Stimulated activated naive CD8-positive, alpha-beta T cell treated with anti-CD3 and anti-CD28 coated beads, Interleukin-15, Interleukin-2, amounts not matched to agents 100 ng/mL and 50 ng/mL, for 24 hours (primary cell): ENCODE measurements at regions not wholly inside any gene's neighbourhood (a gene's known extent, or its start where the extent isn't known, plus 50 kb on each side); places are given as distances from the start of the nearest gene placed in this dataset.

ENCODE experiments used
- H3K27ac Mint-ChIP-seq: one replicate; pipeline ENCODE4 v1.8.0; 2021; ENCODE audit warnings: mild to moderate bottlenecking, mixed read lengths
- H3K27me3 Mint-ChIP-seq: one replicate; pipeline ENCODE4 v1.8.0; 2021; ENCODE audit warnings: mixed read lengths
- H3K36me3 Mint-ChIP-seq: one replicate; pipeline ENCODE4 v1.8.0; 2021; ENCODE audit warnings: low read depth, mixed read lengths
- H3K4me1 Mint-ChIP-seq: one replicate; pipeline ENCODE4 v1.8.0; 2021; ENCODE audit warnings: low read depth, mixed read lengths
- H3K4me3 Mint-ChIP-seq: one replicate; pipeline ENCODE4 v1.8.0; 2021; ENCODE audit warnings: mild to moderate bottlenecking, mixed read lengths
- H3K9me3 Mint-ChIP-seq: one replicate; pipeline ENCODE4 v1.8.0; 2021; ENCODE audit warnings: mixed read lengths

DNA sequence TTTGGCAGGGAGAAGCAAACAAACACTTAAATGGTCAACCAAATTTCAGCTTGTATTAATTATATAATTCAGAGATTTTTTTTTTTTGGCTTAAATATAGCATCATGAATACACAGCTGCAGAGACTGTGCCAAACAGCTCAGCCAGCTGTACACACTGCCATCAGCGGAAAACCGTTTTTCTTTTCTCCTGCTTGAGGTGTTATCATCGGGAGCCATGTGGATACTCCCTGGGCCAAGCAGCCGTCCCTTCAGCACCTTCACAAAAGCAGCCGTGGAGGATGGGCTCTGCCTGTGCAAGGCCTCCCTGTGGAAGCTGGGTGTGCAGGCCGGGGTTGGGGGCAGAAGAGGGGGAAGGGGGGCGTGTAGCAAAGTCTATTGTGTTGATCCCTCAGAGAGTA is 85.0 kb downstream of the NUF2 start:
- no peaks in the 10 kb centered on the region for H3K36me3 Mint-ChIP-seq
- H3K27ac Mint-ChIP-seq, result no peak overlapping the region
- no peaks in the 10 kb centered on the region for H3K9me3 Mint-ChIP-seq
- peaks cover 28% of the 10 kb centered on the region for H3K27me3 Mint-ChIP-seq
- H3K4me3 Mint-ChIP-seq, result no peak overlapping the region
- H3K4me1 Mint-ChIP-seq, result peaks cover 6% of the 10 kb centered on the region

GRCh38 chr1:163408262-163408661 is 86.5 kb downstream of the NUF2 start:
- no peaks in the 10 kb centered on the region for H3K9me3 Mint-ChIP-seq
- H3K4me3 Mint-ChIP-seq, result no peak overlapping the region
- H3K4me1 Mint-ChIP-seq, result peaks cover 6% of the 10 kb centered on the region
- H3K27me3 Mint-ChIP-seq, result peaks cover 18% of the 10 kb centered on the region
- H3K27ac Mint-ChIP-seq, result no peak overlapping the region
- no peaks in the 10 kb centered on the region for H3K36me3 Mint-ChIP-seq

GRCh38 chr1:163410073-163410999 is 88.6 kb downstream of the NUF2 start:
- Mint-ChIP-seq H3K36me3 (no peaks in the 10 kb centered on the region), H3K9me3 (no peaks in the 10 kb centered on the region), H3K4me3 (no peak overlapping the region), H3K27ac (no peak overlapping the region), H3K27me3 (peaks cover 18% of the 10 kb centered on the region), H3K4me1 (peaks cover 6% of the 10 kb centered on the region)

GRCh38 chr1:163412221-163412620 is 90.5 kb downstream of the NUF2 start:
- Mint-ChIP-seq H3K4me3 (no peak overlapping the region), H3K27me3 (peaks cover 26% of the 10 kb centered on the region), H3K9me3 (no peaks in the 10 kb centered on the region), H3K36me3 (no peaks in the 10 kb centered on the region), H3K4me1 (peaks cover 6% of the 10 kb centered on the region), H3K27ac (no peak overlapping the region)

DNA sequence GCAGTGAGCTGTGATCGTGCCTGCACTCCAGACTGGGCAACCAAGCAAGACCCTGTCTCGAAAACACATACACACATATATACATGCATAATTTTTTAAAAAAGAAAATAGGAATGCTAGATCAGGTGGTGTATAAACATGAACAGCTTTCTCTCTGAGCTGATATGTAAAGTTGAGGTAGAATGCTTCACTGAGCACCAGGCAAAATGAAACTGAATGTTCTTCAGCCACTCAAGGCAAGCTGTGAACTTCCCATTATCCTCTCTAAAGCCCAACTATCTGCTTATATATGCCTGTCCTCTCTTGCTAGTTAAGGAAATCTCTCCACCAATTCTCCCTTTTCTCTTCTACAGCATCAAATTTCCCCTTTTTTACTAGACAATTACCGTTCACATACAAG is 93.0 kb downstream of the NUF2 start:
- H3K4me3 Mint-ChIP-seq, result no peak overlapping the region
- no peaks in the 10 kb centered on the region for H3K9me3 Mint-ChIP-seq
- H3K36me3 Mint-ChIP-seq, result no peaks in the 10 kb centered on the region
- H3K27ac Mint-ChIP-seq, result no peak overlapping the region
- peaks cover 6% of the 10 kb centered on the region for H3K4me1 Mint-ChIP-seq
- peaks cover 26% of the 10 kb centered on the region for H3K27me3 Mint-ChIP-seq

GRCh38 chr1:163421701-163422100 is 99.9 kb downstream of the NUF2 start:
- Mint-ChIP-seq H3K4me3 (no peak overlapping the region), H3K9me3 (no peaks in the 10 kb centered on the region), H3K4me1 (no peaks in the 10 kb centered on the region), H3K27me3 (peaks cover 10% of the 10 kb centered on the region), H3K36me3 (no peaks in the 10 kb centered on the region), H3K27ac (no peak overlapping the region)

DNA sequence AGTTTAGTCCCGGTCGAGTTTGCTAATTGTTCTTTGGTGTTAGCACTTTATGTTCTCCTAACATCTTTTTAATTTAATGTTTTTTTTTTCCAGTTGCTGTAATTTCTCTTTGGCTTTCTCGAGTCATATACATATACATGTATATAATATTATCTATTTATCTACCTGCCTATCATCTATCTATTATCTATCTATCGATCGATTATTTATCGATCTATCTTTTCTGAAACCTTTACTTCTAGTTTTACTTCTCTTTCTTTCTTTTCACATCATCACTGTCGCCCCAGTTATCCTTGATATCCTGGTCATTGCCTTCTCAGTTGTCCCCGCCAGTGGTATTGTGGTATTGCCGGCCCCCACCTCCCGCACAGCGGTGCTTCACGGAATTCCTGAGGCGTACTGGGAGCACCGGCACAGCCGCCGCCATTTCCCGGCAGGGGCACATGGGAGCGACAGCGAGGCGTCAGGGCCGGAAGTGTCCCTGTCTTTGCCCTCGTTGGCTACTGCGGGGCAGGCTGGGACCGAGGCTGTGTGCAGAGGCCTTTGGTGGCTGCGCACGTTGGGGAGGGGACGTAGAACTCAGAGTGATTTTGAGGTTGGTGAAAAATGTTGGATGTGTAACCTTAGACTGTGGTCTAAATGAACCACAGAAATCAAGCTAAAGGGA is 101.1 kb downstream of the NUF2 start:
- Mint-ChIP-seq H3K9me3 (no peaks in the 10 kb centered on the region), H3K36me3 (no peaks in the 10 kb centered on the region), H3K4me1 (no peaks in the 10 kb centered on the region), H3K27ac (no peak overlapping the region), H3K27me3 (peaks cover 6% of the 10 kb centered on the region), H3K4me3 (no peak overlapping the region)

DNA sequence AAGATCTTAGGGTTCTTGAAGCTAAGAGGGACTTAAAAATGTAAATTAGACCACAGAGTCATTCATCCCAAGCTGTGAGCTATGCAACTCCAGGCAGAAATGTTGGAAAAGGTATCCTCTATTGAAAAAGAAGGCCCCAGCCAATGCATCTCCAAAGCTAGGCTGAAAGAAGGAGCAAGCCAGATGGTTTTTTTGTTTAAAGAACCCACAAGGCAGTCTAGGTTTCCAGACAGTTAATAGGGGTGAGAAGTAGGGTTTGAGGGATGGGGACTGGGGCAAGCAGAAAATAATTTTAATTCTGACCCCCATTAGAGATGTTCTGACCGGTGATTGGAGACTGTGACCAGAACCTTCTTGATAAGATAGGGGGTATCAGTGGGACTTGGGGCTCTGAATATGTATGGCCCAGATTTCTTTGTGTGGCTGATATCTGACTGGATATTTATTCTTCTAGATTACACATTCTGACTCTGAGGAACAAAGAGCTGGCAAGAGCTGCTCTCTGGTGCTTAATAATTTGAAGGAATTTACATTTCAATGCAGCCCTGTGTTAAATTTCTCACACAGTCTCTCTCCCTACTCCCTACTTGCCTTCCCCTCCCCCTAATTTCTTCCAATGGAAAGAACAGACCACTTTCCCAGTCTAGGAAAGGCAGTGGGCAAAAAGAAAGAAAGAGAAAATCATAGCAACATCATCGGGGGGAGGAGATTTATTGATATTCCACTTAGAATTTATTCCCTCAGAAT is 104.9 kb downstream of the NUF2 start:
- no peak overlapping the region for H3K4me3 Mint-ChIP-seq
- H3K36me3 Mint-ChIP-seq, result no peaks in the 10 kb centered on the region
- H3K27ac Mint-ChIP-seq, result no peak overlapping the region
- H3K9me3 Mint-ChIP-seq, result no peaks in the 10 kb centered on the region
- no peaks in the 10 kb centered on the region for H3K27me3 Mint-ChIP-seq
- H3K4me1 Mint-ChIP-seq, result no peaks in the 10 kb centered on the region

DNA sequence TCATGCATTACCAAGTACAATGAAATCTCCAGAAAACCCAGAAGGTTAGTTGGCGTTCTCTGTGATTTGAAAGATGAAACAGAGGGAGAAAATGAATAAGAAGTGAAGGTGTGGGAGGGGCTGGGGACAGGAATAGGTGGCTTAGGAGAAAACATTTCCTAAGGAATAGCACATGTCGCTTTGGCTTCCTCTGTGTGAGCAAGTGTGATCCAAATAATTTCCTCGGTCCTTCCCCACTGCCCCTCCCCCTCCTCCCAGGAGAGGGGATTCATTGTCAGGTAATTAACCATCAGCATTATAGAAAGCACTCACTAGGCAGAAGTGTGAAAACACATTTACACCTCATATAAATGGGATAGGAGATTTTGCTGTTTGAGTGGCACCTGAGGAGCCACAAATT is 105.5 kb downstream of the NUF2 start:
- Mint-ChIP-seq H3K4me3 (no peak overlapping the region), H3K4me1 (no peaks in the 10 kb centered on the region), H3K27ac (no peak overlapping the region), H3K9me3 (peaks cover 1% of the 10 kb centered on the region), H3K27me3 (no peaks in the 10 kb centered on the region), H3K36me3 (no peaks in the 10 kb centered on the region)

DNA sequence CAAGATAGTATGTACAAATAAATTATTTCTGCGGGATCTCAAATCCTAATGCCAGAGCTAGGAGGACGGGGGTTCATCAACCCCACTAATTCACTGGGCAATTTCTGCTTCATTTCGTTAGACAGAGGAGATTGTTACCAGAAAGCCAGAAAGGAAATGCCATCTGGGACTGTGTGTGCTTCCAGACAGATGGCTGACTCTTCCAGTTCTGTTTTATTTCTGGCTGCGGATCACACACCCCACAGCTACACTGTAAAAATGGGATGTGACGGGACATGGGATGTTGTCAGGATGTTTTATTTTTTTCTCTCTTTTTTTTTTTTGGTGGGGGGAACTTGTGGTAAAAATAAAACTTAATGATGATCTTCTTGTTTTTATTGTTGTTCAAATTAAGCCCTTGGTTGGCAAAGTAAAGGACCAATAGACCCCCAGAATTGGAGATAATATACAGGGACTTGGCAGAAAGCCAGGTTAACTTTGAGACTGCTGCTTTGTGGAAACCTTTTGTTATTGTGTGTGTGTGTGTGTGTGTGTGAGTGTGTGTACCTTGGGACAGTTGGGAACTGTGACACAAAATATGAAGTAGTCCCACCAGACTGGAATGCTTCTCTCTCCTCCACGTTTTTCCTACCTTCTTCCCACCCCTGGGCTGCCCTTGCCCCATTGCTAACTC is 114.5 kb downstream of the NUF2 start:
- Mint-ChIP-seq H3K27ac (no peak overlapping the region), H3K36me3 (no peaks in the 10 kb centered on the region), H3K27me3 (peaks cover 25% of the 10 kb centered on the region), H3K4me3 (no peak overlapping the region), H3K4me1 (no peaks in the 10 kb centered on the region), H3K9me3 (peaks cover 8% of the 10 kb centered on the region)

GRCh38 chr1:163439471-163439870 is 117.7 kb downstream of the NUF2 start:
- H3K27me3 Mint-ChIP-seq, result peaks cover 25% of the 10 kb centered on the region
- no peaks in the 10 kb centered on the region for H3K9me3 Mint-ChIP-seq
- H3K4me1 Mint-ChIP-seq, result no peaks in the 10 kb centered on the region
- no peak overlapping the region for H3K27ac Mint-ChIP-seq
- H3K36me3 Mint-ChIP-seq, result no peaks in the 10 kb centered on the region
- no peak overlapping the region for H3K4me3 Mint-ChIP-seq

DNA sequence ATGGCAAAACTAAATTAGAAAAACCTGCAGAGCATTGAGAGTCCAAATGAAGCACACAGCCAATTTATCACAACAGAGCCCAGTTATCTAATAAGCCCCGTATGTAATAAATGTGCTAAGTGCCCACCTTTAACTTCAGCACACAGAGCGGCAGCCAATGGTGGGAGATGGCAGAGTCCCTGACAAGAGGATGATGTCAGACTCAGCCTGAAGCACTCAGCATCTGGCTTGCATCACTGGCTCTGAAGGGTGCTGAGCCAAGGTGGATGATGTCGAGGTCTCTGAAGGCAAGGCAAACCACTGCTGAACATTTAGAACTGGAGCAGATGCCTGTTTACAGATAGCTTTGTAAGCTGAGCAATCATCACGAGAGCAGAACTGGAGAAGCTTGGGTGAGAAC is 118.3 kb downstream of the NUF2 start:
- H3K9me3 Mint-ChIP-seq, result no peaks in the 10 kb centered on the region
- no peak overlapping the region for H3K4me3 Mint-ChIP-seq
- no peaks in the 10 kb centered on the region for H3K36me3 Mint-ChIP-seq
- peaks cover 25% of the 10 kb centered on the region for H3K27me3 Mint-ChIP-seq
- no peaks in the 10 kb centered on the region for H3K4me1 Mint-ChIP-seq
- no peak overlapping the region for H3K27ac Mint-ChIP-seq

GRCh38 chr1:163442231-163442879 is 120.6 kb downstream of the NUF2 start:
- H3K9me3 Mint-ChIP-seq, result no peaks in the 10 kb centered on the region
- no peaks in the 10 kb centered on the region for H3K4me1 Mint-ChIP-seq
- H3K27me3 Mint-ChIP-seq, result peaks cover 17% of the 10 kb centered on the region
- H3K4me3 Mint-ChIP-seq, result no peak overlapping the region
- H3K36me3 Mint-ChIP-seq, result no peaks in the 10 kb centered on the region
- no peak overlapping the region for H3K27ac Mint-ChIP-seq

- H3K27me3 Mint-ChIP-seq, result peaks cover 15% of the 10 kb centered on the region
- H3K27ac Mint-ChIP-seq, result no peak overlapping the region
- H3K9me3 Mint-ChIP-seq, result no peaks in the 10 kb centered on the region
- H3K4me1 Mint-ChIP-seq, result no peaks in the 10 kb centered on the region
- H3K36me3 Mint-ChIP-seq, result no peaks in the 10 kb centered on the region
- no peak overlapping the region for H3K4me3 Mint-ChIP-seq
Observed at GRCh38 chr1:163442895-163443294, 121.1 kb downstream of the NUF2 start.
